NCI-H460 (cell line): ENCODE measurements at regions not wholly inside any gene's neighbourhood (a gene's known extent, or its start where the extent isn't known, plus 50 kb on each side); places are given as distances from the start of the nearest gene placed in this dataset.
"Not testable (repeated sequence)": the region's sequence is repeated elsewhere in the genome, so short reads cannot be mapped to it uniquely, and the experiment has no call there.

Experiments
- DNase-seq: peaks from one replicate; pipeline ENCODE4 v3.0.0-alpha.2; 2016; ENCODE audit warnings: low read depth; ENCODE audit errors: extremely low read depth

- no peak for DNase-seq
Measured at GRCh38 chr11:41675205-41675604, 215.8 kb upstream of the LRRC4C start.

DNA sequence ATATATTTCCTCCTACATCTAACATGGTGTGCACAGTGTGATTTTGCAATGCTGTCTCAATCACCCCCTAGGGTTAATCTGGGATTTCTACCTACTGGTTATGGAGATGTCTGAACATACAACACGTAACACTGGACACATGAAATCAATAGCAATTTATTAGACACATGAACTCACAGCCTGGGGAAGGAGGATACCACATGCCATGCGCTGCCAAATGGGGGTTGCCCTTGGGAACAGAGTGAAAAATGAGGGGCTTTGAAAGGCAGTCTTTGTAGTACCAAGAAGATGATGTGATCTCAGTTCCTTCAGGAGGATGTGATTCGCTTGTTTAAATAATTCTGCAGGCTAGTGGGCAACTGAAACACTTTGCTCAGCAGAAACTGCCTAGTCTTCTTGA is 253.6 kb upstream of the LRRC4C start:
- no peak for DNase-seq

GRCh38 chr11:41714101-41714500 is 254.6 kb upstream of the LRRC4C start:
- no peak for DNase-seq

GRCh38 chr11:41716862-41717261 is 257.4 kb upstream of the LRRC4C start:
- DNase-seq, result no peak

- DNase-seq, result no peak
Measured at GRCh38 chr11:41720761-41721160, 261.3 kb upstream of the LRRC4C start.

DNA sequence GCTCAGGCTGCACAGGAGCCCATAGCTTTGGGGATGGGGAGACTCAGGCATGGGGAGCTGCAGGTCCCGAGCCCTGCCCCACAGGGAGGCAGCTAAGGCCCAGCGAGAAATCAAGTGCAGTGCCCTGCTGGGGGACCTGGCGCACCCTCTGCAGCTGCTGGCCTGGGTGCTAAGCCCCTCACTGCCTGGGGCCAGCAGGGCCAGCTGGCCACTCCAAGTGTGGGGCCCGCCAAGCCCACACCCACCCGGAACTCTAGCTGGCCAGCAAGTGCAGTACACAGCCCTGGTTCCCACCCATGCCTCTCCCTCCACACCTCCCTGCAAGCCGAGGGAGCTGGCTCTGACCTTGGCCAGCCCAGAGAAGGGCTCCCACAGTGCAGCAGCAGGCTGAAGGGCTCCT is 268.7 kb upstream of the LRRC4C start:
- DNase-seq, result not testable (repeated sequence)

DNA sequence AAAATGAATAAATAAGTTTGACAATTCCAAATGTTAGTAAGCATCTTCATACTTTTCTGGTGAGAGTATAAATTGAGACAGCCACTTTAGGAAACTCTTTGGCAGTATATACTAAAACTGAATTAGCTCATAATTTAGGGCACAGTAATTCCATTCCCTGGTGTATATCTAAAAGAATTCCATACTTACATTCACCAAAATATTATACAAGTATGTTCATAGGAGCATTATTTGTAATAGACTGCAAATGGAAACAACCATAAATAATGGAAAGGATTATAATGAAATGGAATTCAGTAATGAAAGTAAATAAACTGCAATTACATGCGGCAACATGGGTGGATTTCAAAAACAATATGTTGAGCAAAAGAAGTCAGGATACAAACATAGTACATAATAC is 315.8 kb upstream of the LRRC4C start:
- DNase-seq, result no peak

- DNase-seq, result no peak
Measured at GRCh38 chr11:41779401-41779960, 320.0 kb upstream of the LRRC4C start.

DNA sequence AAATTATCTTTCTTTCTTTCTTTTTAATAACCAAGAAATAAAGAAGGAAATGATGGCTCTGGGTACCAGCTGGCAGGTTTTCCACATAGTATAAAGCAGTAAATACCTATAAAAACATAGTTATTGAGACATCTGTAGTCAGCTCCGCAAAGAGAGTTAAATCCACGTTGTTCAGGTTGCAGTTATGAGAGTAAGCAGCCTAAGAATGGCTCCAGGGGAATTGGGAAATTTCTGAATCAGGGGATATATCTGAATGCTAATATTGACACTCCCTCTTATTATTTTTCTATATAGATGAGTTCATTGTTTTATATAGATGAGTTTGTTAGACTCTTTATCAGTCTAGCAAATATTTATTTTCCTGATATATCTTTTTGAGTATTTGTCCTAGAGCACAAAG is 322.0 kb upstream of the LRRC4C start:
- DNase-seq, result no peak

- DNase-seq, result no peak
Measured at GRCh38 chr11:41784513-41785335, 325.3 kb upstream of the LRRC4C start.

DNA sequence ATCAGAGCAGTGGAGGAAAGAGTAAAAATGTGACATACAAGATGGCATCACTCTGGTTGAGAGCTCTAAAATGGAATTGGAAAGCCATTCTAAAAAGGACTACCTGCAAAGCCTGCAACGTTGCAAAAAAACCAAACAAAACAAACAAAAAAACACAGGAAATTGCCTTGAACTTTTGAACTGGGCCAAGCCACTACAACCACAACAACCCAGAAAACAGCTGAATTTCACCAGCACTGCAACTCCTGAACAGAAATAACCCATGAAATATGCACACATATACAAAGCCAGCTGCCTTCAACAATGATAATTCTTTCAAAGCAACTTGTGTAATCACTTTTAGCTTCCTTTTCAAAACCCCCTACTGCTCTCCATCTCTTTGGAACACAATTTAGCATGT is 326.6 kb upstream of the LRRC4C start:
- no peak for DNase-seq

- DNase-seq, result no peak
Measured at GRCh38 chr11:41788177-41788576, 328.7 kb upstream of the LRRC4C start.

- no peak for DNase-seq
Measured at GRCh38 chr11:41789376-41789775, 329.9 kb upstream of the LRRC4C start.

- no peak for DNase-seq
Measured at GRCh38 chr11:41795004-41795403, 335.6 kb upstream of the LRRC4C start.

- no peak for DNase-seq
Measured at GRCh38 chr11:41799754-41800153, 340.3 kb upstream of the LRRC4C start.

DNA sequence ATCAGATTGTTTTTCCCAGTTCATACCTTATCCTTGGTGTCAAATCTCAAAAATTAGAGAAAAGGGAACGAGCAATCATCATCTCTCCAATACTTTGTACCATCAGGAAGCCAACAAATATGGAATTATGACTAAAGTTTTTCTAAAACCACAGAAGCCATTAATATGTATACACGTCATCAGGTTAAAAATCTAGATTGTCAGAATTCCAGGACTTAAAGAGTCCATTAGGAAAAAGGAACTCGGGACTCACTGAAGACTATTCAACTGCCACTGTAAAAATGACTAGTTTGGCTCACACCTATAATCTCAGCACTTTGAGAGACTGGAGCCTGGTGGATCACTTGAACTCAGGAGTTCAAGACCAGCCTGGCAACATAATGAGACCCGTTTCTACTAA is 344.4 kb upstream of the LRRC4C start:
- DNase-seq, result no peak

- DNase-seq, result no peak
Measured at GRCh38 chr11:41816396-41816795, 356.9 kb upstream of the LRRC4C start.

DNA sequence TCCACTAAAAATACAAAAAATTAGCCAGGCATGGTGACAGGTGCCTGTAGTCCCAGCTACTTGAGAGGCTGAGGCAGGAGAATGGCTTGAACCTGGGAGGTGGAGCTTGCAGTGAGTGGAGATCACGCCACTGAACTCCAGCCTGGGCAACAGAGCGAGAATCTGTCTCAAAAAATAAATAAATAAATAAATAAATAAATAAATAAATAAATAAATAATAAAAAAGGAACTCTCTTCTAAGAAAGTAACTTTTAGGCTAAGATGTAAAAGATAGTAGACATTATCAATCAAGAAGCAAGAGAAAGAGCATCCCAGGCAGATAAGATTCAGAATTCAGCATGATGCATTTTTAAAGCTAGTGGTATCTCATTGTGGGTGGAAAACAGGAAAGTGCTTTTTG is 364.8 kb upstream of the LRRC4C start:
- DNase-seq, result not testable (repeated sequence)

DNA sequence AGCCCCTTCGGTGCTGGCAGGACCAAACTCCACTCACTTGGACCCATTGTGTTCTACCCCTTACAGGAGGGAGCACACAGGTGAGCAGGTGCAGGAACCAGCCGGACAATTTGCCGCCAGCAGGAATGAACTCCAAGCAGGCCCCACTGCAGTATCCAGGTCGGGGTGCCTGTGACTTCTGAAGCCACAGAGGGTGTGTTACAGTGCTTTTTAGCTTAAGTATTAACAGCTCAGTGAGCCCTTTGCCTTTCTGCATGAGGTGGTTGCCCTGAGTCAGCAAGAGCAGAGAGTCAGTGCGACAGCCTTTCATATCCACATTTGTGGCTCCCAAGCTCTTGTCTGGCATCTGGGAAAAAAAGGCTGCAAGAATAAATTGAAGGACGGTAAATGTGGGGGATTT is 366.6 kb upstream of the LRRC4C start:
- no peak for DNase-seq

DNA sequence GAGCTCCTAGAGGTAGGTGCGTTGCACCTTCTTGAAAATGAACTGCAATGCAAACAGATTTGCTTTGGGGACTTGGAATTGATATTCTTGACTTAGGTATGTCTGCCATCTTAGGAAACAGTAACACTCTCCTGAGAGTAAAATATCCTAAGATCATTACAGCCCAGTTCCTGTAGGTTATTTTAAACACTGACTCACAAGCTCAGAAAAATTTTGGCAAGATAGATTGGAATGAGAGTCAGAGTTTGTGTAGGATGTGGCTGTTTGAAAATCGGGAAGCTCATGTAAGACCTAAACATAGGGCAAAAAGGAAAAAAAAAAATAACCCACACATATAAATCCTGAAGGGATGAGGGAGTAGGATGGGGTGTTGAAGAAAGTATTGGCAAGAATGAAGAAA is 377.0 kb upstream of the LRRC4C start:
- no peak for DNase-seq

DNA sequence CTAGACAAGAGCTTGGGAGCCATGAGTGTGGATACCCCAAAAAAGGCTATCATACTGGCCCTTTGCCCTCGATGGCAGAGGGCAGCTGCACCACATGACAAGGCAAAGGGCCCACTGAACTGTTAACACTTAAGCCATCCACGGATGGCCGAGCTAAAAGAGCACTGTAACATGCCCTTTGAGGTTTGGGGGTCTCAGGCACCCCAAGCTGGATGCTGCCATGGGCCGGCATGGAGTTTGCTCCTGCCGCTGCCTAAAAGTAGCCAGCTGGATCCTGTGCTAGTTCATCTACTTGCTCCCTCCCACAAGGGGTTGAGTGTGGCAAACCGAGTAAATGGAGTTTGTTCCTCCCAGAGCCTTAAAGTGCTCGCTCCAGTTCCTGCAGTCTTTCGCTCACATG is 383.2 kb upstream of the LRRC4C start:
- DNase-seq, result no peak

DNA sequence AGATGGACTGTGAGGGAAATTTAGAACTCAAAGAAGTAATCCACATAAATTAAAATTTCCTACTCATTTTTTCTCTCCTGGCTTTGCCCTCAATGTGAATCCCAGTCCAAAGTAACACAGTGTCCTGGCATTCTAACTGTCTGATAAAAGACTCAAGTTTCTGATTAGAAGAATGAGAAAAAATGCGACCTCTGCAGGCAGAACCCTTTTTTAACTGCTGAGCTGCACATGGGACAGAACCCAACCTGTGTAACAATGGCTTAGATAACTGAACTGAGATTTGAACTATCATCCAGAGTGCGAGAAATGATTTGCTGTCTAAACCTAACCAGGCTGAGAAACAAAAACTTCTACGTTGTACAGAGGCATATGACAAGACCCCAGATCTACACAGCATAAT is 385.6 kb upstream of the LRRC4C start:
- no peak for DNase-seq

DNA sequence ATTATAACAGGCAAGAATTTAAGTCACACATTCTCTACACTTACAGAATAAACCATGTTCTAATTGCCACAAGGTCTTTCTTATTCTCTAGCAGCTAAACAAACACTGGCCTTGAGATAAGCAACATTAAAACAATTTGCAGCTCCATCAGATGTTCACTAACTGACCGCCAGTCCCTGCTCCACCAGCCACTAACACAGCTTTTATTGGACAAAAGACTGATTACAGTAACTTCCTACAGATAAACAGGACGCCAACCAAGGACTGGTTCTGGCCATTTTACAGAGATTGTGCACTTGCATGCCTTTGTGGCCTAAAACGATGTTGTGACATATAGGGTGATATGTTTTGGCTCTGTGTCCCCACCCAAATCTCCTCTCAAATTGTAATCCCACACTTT is 388.9 kb upstream of the LRRC4C start:
- DNase-seq, result no peak
